Eye (tissue), 1 donor: ENCODE measurements at regions not wholly inside any gene's neighbourhood (a gene's known extent, or its start where the extent isn't known, plus 50 kb on each side); places are given as distances from the start of the nearest gene placed in this dataset.

ENCODE experiments used
- DNase-seq: peaks from one replicate; pipeline ENCODE4 v3.0.0-alpha.2; 2015

GRCh38 chr11:110824912-110825620 is 112.8 kb upstream of the ARHGAP20 start:
- no peak for DNase-seq

GRCh38 chr11:110818032-110818687 is 105.9 kb upstream of the ARHGAP20 start:
- DNase-seq, result no peak

GRCh38 chr11:110812086-110812733 is 100.0 kb upstream of the ARHGAP20 start:
- DNase-seq, result no peak

- DNase-seq, result no peak
Measured at GRCh38 chr11:110809417-110810199, 97.4 kb upstream of the ARHGAP20 start.

GRCh38 chr11:110808248-110808647 is 96.0 kb upstream of the ARHGAP20 start:
- DNase-seq, result no peak

GRCh38 chr11:110807801-110808200 is 95.6 kb upstream of the ARHGAP20 start:
- DNase-seq, result no peak

GRCh38 chr11:110805756-110806155 is 93.5 kb upstream of the ARHGAP20 start:
- no peak for DNase-seq

- DNase-seq, result no peak
Measured at GRCh38 chr11:110802162-110802561, 89.9 kb upstream of the ARHGAP20 start.

GRCh38 chr11:110801328-110801727 is 89.1 kb upstream of the ARHGAP20 start:
- no peak for DNase-seq

GRCh38 chr11:110798201-110798900 is 86.1 kb upstream of the ARHGAP20 start:
- no peak for DNase-seq

GRCh38 chr11:110797453-110797852 is 85.2 kb upstream of the ARHGAP20 start:
- DNase-seq, result no peak

GRCh38 chr11:110795112-110795624 is 82.9 kb upstream of the ARHGAP20 start:
- no peak for DNase-seq

- no peak for DNase-seq
Measured at GRCh38 chr11:110793556-110793955, 81.3 kb upstream of the ARHGAP20 start.

- DNase-seq, result peak; percentile 23
Measured at GRCh38 chr11:110791621-110792020, 79.4 kb upstream of the ARHGAP20 start.

GRCh38 chr11:110787680-110788079 is 75.4 kb upstream of the ARHGAP20 start:
- no peak for DNase-seq

- no peak for DNase-seq
Measured at GRCh38 chr11:110786226-110786902, 74.1 kb upstream of the ARHGAP20 start.

- DNase-seq, result no peak
Measured at GRCh38 chr11:110785398-110785797, 73.2 kb upstream of the ARHGAP20 start.

- DNase-seq, result no peak
Measured at GRCh38 chr11:110782616-110783015, 70.4 kb upstream of the ARHGAP20 start.

- no peak for DNase-seq
Measured at GRCh38 chr11:110779108-110779507, 66.9 kb upstream of the ARHGAP20 start.

- DNase-seq, result no peak
Measured at GRCh38 chr11:110778343-110778742, 66.1 kb upstream of the ARHGAP20 start.

GRCh38 chr11:110777775-110778174 is 65.5 kb upstream of the ARHGAP20 start:
- no peak for DNase-seq

- DNase-seq, result no peak
Measured at GRCh38 chr11:110776081-110776480, 63.8 kb upstream of the ARHGAP20 start.
